Stimulated activated CD4-positive, alpha-beta T cell treated with anti-CD3 and anti-CD28 coated beads, TNF-alpha, amount 100 ng/mL, for 24 hours (primary cell): ENCODE measurements at regions not wholly inside any gene's neighbourhood (a gene's known extent, or its start where the extent isn't known, plus 50 kb on each side); places are given as distances from the start of the nearest gene placed in this dataset.

ENCODE experiments used
- DNase-seq, 3 experiments: peaks; one replicate each; pipeline ENCODE4 v3.0.0-alpha.2; 2020; ENCODE audit warnings: low read depth in 3 of 3

- no peak for DNase-seq
These were observed 58.9 kb downstream of the IRX1 start for GRCh38 chr5:3654515-3654914.

- no peak for DNase-seq
These were observed 61.2 kb downstream of the IRX1 start for GRCh38 chr5:3656803-3657202.

DNA sequence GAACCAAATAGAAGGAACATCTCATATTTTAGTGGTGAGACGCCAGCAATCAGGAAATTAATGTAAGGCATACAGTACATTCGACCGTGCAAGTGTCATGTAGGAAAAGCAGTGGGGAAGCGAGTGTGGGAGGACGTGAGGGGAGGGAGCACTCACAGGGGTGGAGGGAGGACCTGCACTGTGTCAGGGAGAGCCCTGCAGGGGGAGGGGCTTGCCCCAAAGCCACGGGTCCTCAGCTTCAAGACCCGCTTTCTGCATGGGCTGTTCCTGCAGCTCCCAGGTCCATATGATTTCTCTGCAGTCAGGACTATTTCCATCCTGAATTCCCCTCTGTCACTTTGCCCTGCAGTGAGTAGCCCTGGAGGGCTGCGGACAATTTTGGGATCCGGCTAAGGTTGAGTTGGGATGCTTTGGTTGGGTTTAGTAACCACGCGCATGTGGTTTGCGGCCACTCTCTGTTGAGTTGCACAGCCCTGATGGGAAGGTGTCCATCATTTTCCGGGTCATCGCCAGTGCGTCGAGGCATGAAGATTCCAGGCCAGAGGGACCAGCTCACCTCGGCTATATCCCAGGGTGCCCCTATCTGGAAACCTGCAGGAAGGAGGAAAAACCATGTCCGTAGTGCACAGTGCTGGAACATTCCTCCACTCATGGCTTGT lies 61.9 kb downstream of the IRX1 start:
- DNase-seq, result no peak

- no peak for DNase-seq
These were observed 63.3 kb downstream of the IRX1 start for GRCh38 chr5:3658929-3659328.

DNA sequence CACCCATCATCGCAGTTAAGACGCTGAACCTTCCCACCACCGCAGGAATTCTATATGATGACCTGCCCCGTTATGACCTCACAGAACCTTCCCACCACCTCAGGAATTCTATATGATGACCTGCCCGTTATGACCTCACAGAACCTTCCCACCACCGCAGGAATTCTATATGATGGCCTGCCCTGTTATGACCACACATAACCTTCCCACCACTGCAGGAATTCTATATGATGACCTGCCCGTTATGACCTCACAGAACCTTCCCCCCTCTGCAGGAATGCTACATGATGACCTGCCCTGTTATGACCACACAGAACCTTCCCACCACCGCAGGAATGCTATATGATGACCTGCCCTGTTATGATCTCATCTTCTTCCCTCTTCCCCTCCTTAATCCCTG lies 64.3 kb downstream of the IRX1 start:
- DNase-seq, result no peak

DNA sequence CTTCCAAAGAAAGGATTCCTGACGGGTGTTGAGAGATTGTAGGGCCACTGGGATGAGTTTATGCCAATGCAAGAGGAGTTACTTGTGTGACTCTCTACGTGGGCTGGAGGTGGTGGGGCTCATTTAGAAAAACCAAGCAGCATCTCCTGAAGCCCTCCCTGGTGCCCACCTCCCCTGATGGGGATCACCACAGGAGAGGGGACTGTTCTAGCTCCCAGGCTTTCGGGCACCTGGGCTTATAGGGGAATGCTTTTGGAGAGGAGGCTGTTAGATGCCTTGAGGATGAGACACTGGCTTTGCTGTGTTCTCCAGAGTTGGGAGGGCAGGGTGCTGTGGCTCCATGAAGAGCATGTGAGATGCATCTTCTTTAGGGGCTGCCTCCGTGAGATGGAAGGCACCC lies 65.0 kb downstream of the IRX1 start:
- DNase-seq, result no peak

- DNase-seq, result no peak
These were observed 66.2 kb downstream of the IRX1 start for GRCh38 chr5:3661755-3662296.

DNA sequence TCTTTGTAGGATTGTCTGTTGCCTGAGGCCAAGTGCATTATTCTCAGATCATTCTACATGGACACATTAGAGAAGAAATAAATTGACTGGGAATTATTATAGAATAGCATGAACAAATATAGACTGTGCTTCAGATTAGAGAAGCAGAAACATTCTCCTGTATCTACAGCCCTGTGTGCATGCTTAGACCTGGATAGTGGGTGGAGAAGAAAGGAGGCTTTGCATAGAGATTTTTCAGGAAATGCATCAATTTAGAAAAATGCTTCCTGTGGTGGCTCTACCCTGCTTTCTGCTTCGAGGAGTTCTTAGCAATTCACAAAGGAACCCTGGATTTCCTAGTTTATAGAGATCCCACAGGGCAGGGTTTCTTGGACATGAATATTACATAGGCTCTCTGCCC lies 66.7 kb downstream of the IRX1 start:
- DNase-seq, result no peak

GRCh38 chr5:3671337-3671736 lies 75.7 kb downstream of the IRX1 start:
- DNase-seq, result no peak

GRCh38 chr5:3678801-3679200 lies 83.2 kb downstream of the IRX1 start:
- no peak for DNase-seq

DNA sequence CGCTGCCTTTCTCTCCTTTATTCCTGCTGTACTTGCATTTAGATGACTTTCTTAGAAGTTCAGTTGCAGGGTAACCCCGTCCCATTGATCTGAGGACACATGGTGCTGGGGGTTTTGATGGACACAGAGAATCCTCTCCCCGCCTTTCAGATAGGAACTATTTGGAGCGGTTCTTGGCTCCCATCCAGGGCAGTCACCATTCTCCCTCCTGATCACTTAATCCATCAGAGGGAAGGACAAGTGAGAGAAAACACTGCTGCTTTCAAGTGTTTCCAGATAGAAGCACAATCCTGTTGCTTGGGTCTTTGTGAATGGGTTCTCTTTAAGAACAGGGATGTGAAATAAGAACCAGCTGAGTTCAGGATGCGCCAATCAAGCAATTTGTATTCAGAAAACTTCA lies 85.2 kb downstream of the IRX1 start:
- no peak for DNase-seq

DNA sequence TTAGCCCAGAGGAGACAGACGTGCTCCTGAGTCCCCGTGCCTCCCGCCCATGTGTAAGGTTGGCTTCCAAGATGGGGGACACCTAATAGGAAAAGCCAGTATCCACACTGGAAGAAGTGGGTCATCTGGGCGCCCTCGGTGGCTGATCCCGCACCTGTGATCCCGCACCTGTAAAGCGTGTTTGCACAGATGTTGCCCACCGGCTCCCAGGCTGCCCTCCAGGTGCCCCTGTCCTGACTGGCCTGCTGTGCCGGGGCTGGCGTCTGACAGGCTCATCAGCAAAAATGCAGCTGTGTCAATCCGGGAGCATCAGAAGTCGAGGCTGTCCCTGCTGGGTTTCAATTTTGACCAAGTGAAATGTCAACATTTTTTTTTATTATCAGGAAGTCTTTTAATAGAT lies 88.5 kb downstream of the IRX1 start:
- no peak for DNase-seq

DNA sequence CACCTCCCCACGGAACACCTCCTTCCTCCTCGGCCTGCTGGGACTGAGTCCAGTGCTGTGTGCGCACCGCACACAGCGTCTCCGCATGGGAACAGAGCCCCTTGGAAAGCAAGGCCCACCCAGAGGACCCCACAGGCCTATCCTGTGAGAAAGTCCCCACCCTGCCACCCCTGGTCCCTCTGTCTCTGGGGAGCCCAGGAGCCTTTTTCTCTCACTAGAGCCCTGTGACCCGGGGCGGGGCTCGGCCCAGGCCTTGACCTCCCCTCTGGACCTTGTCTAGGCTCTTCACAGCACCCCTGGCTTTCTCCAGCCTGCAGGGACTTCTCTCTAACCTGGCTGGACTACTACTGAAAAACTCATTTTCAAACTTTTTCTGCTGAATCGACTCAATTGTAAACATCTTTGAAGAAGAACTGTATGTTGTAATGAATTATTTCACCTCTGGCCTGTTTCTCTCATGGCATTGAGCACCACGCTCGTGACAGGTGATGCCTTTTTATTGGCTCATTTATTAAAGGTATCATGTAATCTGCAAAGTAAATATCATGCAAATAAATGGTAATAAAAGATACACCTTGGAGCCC lies 89.2 kb downstream of the IRX1 start:
- no peak for DNase-seq

DNA sequence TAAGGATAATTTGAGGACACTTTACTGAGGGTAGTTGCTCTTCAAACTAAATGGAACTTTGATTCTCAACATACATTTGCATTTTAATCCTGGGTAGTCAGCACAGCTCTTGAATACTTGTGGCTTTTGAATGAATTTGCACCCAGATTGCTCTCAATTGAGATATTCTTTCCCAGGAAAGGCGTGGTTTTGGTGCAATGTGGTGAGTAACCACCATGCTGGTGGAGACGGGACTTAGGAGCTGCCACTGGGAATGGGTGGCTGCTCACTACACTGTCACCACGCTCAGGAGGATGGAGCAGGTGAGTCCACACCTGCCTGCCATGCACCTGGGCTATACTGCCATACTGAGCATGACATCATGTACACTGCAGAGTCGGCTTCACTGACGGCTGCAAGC lies 99.2 kb downstream of the IRX1 start:
- DNase-seq, result no peak

GRCh38 chr5:3695818-3696217 lies 100.2 kb downstream of the IRX1 start:
- DNase-seq, result no peak

- no peak for DNase-seq
These were observed 102.8 kb downstream of the IRX1 start for GRCh38 chr5:3698412-3698811.

DNA sequence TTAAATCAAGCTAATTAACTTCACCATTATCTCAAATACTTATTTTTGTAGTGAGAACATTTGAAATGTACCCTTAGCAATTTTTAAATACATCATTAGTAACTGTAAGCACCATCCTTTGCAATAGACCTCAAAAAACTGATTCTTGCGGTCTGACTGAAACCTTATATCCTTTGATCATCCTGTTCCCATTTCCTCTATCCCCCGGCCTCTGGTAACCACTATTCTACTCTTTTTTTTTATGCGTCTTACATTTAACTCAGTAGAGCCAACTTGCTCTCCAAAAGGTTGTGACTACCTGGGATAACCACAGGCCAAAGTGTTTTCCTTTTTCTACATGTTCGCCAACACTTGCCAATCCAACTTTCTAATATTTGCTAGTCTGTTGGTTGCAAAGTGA lies 106.1 kb downstream of the IRX1 start:
- no peak for DNase-seq

GRCh38 chr5:3704661-3705060 lies 109.0 kb downstream of the IRX1 start:
- no peak for DNase-seq

GRCh38 chr5:3709068-3709716 lies 113.6 kb downstream of the IRX1 start:
- no peak for DNase-seq

- DNase-seq, result no peak
These were observed 114.2 kb downstream of the IRX1 start for GRCh38 chr5:3709717-3710348.

DNA sequence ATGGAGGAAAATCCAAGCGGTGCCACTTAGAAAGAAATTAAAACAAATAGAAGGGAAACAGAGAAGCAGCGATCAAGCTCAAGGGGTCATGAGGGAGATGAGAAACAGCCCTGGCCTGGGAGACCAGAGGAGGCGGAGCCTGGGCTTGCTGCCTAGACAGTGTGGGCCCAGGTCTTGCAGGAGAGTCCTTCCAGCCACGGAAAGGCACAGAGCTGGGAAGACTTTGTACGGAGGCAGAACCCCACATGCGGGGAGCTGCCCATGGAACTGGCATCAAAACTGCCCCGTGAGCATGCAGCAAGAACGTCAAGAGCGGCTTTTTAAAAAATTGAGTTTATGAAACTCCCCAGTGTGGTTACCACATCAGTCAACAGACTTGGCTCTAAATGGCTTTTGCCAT lies 119.4 kb downstream of the IRX1 start:
- no peak for DNase-seq

GRCh38 chr5:3729631-3730030 lies 134.0 kb downstream of the IRX1 start:
- DNase-seq, result no peak

- no peak for DNase-seq
These were observed 139.0 kb downstream of the IRX1 start for GRCh38 chr5:3734632-3735031.
